Heart right ventricle (tissue), 16 donors: ENCODE measurements at regions not wholly inside any gene's neighbourhood (a gene's known extent, or its start where the extent isn't known, plus 50 kb on each side); places are given as distances from the start of the nearest gene placed in this dataset.

Experiments used
- ATAC-seq, 8 donors: fragments of 200-7000 bp; cut with Tn5 transposase; one replicate each; pipeline ENCODE4 v1.9.1; 2020; ENCODE audit warnings: mild to moderate bottlenecking in 8 of 8, moderate library complexity in 8 of 8, moderate number of reproducible peaks in 1 of 8
- DNase-seq, 2 donors: peaks; one replicate each; pipeline ENCODE4 v3.0.0-alpha.2; 2020
- H3K27ac ChIP-seq, 10 donors: fragments of 200-600 bp; sonication (generic) in 2 of 10; one replicate each; pipeline versions ENCODE4 v1.5.0 to v1.8.0; 2020 to 2022; ENCODE audit warnings: mild to moderate bottlenecking in 3 of 10
- H3K27me3 ChIP-seq, 7 donors: fragments of 200-600 bp; one replicate each; pipeline ENCODE4 v1.8.0; 2021 to 2022; ENCODE audit warnings: mild to moderate bottlenecking in 2 of 7
- H3K36me3 ChIP-seq, 9 donors: fragments of 200-600 bp; sonication (generic) in 1 of 9; one replicate each; pipeline versions ENCODE4 v1.5.0 to v1.8.0; 2020 to 2022; ENCODE audit warnings: mild to moderate bottlenecking in 2 of 9
- H3K4me1 ChIP-seq, 9 donors: fragments of 200-600 bp; sonication (generic) in 1 of 9; one replicate each; pipeline versions ENCODE4 v1.5.0 to v1.8.0; 2020 to 2022; ENCODE audit warnings: mild to moderate bottlenecking in 4 of 9
- H3K4me3 ChIP-seq, 10 donors: fragments of 200-600 bp; sonication (generic) in 2 of 10; one replicate each; pipeline versions ENCODE4 v1.5.0 to v1.8.0; 2020 to 2022; ENCODE audit warnings: mild to moderate bottlenecking in 7 of 10, moderate library complexity in 2 of 10
- H3K9me3 ChIP-seq, 11 donors: fragments of 200-600 bp in 10 of 11; sonication (generic) in 2 of 11; one replicate each; pipeline versions ENCODE4 v1.5.0 to v1.8.0; 2013 to 2022; ENCODE audit warnings: mild to moderate bottlenecking in 2 of 11, control low read depth in 1 of 11, moderate library complexity in 1 of 11
- WGBS, 2 donors: extraction: QIAGEN DNeasy Blood & Tissue Kit; methylation state at CpG; one replicate each; pipeline ENCODE4 v1.1.7; 2013; ENCODE audit warnings: inconsistent platforms in 1 of 2; 5-methylcytosine and 5-hydroxymethylcytosine counted together
- intact Hi-C, 10 donors: fragments of 100-400 bp; cut with DNase I; formaldehyde crosslinking; loops; one replicate each; pipeline versions ENCODE4 v1.11.1 to v1.14.2; 2022
- TF ChIP-seq, protein P1 (sequence below), 9 donors: fragments of 200-600 bp; sonication (generic) in 2 of 9; IDR thresholded peaks; one replicate each; pipeline versions ENCODE4 v1.5.0 to v1.8.0; 2021 to 2022; ENCODE audit warnings: antibody characterized with exemption in 9 of 9, mild to moderate bottlenecking in 5 of 9, moderate library complexity in 1 of 9
- donor health status: Arrhythmogenic right ventricular cardiomyopathy.
- donor health status: ischemic (EF 13 %, LVEDD 7.1; RV severe dilation, severe dysfunction).
- donor health status: healthy with polysubstance abuse.
- donor health status: DM: no; HTN: yes; CAD: no.
- donor health status: DM: no; HTN: no; CAD: no.
- donor health status: ischemic (EF 25% LVEDD 6.9; RV normal size, moderate dysfunction).
- donor health status: ischemic (EF 25% LVEDD 5.7; RV mildly dilated, moderate dysfunction).
- donor health status: healthy.
- donor health status: DM: yes; HTN: yes; CAD: no.
- donor health status: Ischemic cardiomyopathy.
- donor health status: ischemic (EF 35%, LVEDD 5.7; RV mildly dilated, moderate dysfunction).
- donor health status: nonischemic (EF 11% LVEDD 7.7; RV severe dilation, severe dysfunction).
- donor health status: DM: yes; HTN: yes; CAD: no.
- donor health status: PGD.
- donor health status: ischemic (EF 29% LVEDD 5.4; RV normal size, mild dysfunction).
- donor health status: nonischemic (EF 23%, LVEDD 6.1; RV moderate dilation, normal function).

DNA sequence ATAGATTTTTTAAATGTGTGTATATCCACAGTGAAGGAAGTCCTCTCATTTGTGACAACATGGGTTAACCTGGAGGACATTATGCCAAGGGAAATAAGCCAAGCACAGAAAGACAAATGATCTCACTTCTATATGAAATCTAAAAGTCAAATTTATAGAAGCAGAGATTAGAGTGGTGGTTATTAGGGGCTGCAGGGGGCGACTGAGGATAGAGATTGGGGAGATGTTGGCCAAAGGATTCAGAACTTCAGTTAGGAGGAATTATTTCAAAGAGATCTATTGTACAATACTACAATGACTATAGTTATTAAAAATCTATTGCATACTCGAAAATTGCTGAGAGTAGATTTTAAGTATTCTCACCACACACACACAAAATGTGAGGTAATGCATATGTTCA, 252.4 kb upstream of the SLC39A10 start:
- peaks cover 0 to 2% (median 0%) of the 10 kb centered on the region in 11 donors for H3K9me3 ChIP-seq
- no peaks in the 10 kb centered on the region for H3K27me3 ChIP-seq
- no peak for DNase-seq
- intact Hi-C loops: no loop called here
- ATAC-seq: no peak
- H3K4me1 ChIP-seq: no peaks in the 10 kb centered on the region
- no peaks in the 10 kb centered on the region for H3K36me3 ChIP-seq
- TF ChIP-seq, protein P1, sequence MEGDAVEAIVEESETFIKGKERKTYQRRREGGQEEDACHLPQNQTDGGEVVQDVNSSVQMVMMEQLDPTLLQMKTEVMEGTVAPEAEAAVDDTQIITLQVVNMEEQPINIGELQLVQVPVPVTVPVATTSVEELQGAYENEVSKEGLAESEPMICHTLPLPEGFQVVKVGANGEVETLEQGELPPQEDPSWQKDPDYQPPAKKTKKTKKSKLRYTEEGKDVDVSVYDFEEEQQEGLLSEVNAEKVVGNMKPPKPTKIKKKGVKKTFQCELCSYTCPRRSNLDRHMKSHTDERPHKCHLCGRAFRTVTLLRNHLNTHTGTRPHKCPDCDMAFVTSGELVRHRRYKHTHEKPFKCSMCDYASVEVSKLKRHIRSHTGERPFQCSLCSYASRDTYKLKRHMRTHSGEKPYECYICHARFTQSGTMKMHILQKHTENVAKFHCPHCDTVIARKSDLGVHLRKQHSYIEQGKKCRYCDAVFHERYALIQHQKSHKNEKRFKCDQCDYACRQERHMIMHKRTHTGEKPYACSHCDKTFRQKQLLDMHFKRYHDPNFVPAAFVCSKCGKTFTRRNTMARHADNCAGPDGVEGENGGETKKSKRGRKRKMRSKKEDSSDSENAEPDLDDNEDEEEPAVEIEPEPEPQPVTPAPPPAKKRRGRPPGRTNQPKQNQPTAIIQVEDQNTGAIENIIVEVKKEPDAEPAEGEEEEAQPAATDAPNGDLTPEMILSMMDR (IDR thresholded peaks at IDR 0.05): peak in 4 of 9 donors; percentile 13 to 27 (median 20)
- no peak overlapping the region for H3K4me3 ChIP-seq
- no peak overlapping the region for H3K27ac ChIP-seq
- 67 to 76% methylated on average over 2 of the region's 2 CpGs for WGBS, 2 donors

DNA sequence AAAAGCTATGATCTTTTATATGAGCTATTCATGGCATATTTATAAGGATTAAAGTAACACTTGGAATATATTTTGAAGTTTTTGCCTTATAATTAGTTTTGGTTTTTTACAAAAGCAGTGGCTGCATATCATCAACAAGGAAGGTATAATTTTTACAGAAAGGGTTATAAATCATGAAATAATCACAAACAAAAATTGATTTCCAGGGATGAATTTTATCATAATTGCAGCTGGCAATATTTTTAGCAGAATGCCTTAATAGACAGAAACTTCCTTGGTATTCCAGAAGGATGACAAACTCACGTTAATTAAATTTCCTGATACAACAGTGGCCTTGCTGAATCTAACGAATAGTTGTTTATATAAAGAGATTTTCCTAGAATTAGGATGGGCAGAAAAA, 260.5 kb upstream of the SLC39A10 start:
- Histone ChIP-seq H3K27me3 (no peaks in the 10 kb centered on the region), H3K4me3 (no peak overlapping the region), H3K4me1 (no peaks in the 10 kb centered on the region), H3K9me3 (no peaks in the 10 kb centered on the region), H3K27ac (no peak overlapping the region), H3K36me3 (no peaks in the 10 kb centered on the region)
- TF ChIP-seq, protein P1 (IDR thresholded peaks at IDR 0.05): no peak
- ATAC-seq (no peak), DNase-seq (no peak)
- intact Hi-C loops: no loop called here
- 65 to 79% methylated on average over 2 of the region's 2 CpGs for WGBS, 2 donors

DNA sequence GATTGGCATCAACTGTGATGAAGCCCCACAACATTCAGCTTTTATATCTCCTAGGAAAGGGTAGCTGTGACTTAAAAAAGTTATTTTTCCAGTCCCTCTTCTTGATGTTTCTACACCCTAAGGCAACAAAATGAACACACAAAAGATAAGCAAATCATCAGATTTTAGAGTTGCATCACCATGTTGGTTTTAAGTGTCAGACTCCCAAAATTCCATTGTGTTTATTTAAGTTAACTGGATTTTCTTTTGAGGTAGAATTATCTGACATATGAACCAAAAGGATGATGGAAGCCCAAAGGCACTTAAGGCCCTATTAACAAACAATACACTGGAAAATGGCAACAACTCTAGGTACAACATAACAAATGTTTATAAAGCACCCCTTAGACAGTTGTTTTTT, 261.7 kb upstream of the SLC39A10 start:
- H3K4me3 ChIP-seq: no peak overlapping the region
- H3K36me3 ChIP-seq: no peaks in the 10 kb centered on the region
- H3K27me3 ChIP-seq: no peaks in the 10 kb centered on the region
- intact Hi-C loops: no loop called here
- H3K9me3 ChIP-seq: no peaks in the 10 kb centered on the region
- TF ChIP-seq, protein P1 (IDR thresholded peaks at IDR 0.05): no peak
- H3K4me1 ChIP-seq: no peaks in the 10 kb centered on the region
- ATAC-seq (no peak), DNase-seq (no peak)
- no peak overlapping the region for H3K27ac ChIP-seq

DNA sequence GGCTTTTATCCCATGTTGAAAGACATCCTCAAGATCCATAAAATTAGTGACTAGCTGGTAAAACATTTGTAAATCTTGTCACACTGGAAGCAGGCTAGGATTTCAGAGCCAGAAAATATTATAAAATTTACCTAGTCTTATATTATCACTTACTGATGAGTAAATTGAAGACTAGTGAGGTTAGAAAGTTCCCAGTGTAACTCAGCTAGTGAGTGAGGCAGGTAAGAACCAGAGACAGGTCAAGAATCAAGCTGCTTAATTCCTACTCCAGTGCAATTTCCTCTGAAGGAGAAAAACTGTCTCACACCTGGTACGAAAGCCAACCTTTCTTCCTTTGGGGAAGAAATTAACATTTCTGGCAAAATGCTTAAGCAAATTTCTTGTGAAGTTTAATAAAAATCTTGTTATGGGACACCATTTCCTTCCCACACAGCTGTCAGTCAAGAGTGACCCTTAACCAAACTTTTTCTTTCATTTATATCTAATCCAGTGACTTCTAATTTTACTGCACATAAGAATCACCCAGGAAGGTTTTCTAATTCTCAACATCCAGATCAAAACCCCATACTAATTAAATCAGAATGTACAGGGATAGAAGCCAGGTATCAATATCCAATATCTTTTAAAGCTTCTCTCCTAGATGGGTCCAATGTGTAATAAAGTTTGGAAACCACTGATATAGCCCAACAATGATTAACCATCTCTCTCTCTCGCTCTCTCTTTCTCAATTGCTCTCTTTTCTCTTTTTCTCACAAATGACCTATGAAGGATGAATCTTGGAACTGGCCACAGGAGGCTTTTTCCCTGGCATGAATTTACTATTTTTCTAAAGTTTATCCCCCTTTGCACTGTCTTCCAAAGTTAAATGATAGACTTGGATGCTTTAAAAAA, 264.3 kb upstream of the SLC39A10 start:
- Histone ChIP-seq H3K27me3 (no peaks in the 10 kb centered on the region), H3K4me1 (no peaks in the 10 kb centered on the region), H3K36me3 (no peaks in the 10 kb centered on the region), H3K4me3 (no peak overlapping the region), H3K27ac (no peak overlapping the region), H3K9me3 (no peaks in the 10 kb centered on the region)
- TF ChIP-seq, protein P1 (IDR thresholded peaks at IDR 0.05): no peak
- DNase-seq (no peak), ATAC-seq (no peak)
- 85 to 92% methylated on average over 2 of the region's 2 CpGs for WGBS, 2 donors
- intact Hi-C loops: no loop called here
